GM10266 (cell line): ENCODE measurements at regions not wholly inside any gene's neighbourhood (a gene's known extent, or its start where the extent isn't known, plus 50 kb on each side); places are given as distances from the start of the nearest gene placed in this dataset.

Experiments used
- DNase-seq: peaks from one replicate; pipeline ENCODE4 v3.0.0; 2012; ENCODE audit errors: extremely low spot score
- CTCF ChIP-seq: IDR thresholded peaks from 2 replicates; pipeline ENCODE4 v1.5.1; 2012; ENCODE audit warnings: mild to moderate bottlenecking, low read depth; ENCODE audit not compliant: control insufficient read depth, insufficient read depth; ENCODE audit errors: missing control alignments

GRCh38 chr5:89395111-89395510 is 512.1 kb upstream of the MEF2C start:
- no peak for DNase-seq

DNA sequence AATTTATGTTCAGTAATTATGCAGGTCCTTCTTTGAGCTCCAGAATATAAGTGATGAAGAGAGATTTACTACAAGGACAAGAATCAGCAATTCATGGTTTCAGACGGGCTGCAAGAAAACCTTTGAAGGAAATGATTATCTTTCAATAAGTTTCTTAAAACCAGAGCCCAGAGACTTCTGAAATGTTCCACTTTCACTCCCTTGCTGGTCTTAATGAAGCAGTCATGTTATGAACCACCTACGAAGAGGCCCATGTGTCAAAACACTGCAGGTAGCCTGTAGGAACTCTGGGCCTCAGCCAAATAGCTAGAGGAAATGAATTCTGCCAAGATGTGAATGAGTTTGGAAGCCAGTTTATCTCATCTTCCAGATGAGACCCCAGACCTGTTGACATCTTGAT is 505.9 kb upstream of the MEF2C start:
- no peak for TF ChIP-seq CTCF
- DNase-seq, result no peak

More at GRCh38 chr5:89395111-89395510, 512.1 kb upstream of the MEF2C start:
- no peak for TF ChIP-seq CTCF

DNA sequence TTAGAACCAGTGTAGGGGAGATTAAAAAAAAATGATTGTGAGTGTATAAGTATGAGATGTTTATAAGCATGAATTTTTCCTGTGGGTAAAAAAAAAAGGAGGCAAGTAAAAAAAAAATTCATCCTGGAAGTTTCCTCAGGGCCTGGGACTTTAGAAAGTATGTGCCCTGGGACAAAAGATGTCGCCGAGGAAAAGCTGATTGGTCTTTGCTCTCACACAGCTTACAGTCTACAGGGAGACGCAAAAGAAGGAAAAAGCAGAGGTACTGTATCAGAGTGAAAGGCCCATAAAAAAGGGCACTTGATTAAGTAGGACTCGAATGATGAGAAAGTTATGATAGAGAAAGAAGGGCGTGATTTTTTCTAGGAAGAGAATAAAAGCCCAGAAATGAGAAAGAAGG is 501.4 kb upstream of the MEF2C start:
- TF ChIP-seq CTCF, result no peak
- DNase-seq, result no peak

DNA sequence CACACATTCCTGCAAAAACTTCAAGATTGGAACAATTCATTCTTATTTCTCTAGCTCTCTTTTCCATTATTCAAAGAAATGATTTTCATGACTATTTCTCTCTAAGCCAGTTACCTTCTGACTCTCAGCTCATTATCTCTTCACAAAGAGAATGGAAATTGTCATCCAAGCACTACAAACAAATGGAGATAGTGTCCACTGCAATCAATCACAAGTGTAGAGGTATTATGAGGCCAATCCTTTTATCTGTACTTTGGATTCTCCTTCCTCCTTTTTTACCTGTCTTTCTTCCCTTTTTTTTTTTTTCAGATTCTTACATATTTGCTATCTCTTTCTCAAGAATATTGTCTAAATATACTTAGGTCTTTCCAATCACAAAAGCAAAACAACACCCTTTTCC is 497.7 kb upstream of the MEF2C start:
- no peak for TF ChIP-seq CTCF
- no peak for DNase-seq

DNA sequence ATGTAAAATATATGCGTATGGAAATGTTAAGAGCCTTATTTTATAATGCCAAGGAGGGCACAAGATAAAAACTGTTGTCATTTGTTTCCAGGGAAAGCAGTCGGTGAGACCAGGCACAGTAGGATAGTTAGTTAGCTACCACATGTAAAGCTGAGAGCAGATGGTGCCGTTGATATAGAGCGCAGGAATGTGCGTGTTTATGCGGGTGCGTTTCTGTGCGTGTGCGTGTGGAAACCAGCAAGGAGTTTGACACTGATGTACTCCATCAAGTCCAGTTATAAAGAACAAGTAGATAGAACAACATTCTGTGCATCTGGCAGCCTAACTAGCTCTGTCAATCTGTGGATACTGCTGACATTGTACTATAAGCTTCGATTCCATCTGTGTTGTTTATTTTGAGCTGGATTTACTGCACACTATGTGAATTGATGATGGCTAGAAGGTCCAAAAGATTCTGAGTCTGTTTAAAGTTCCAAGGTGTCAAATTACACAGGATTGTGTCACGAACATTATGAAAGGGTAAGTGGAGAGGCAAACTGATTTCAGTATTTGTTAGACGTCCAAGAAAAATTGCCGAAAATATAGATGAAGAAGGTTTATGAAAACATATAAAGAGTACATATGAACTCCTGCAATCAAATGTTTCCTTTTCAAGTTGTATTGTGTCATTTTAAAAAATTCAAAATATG is 494.9 kb upstream of the MEF2C start:
- no peak for TF ChIP-seq CTCF
- DNase-seq, result no peak

DNA sequence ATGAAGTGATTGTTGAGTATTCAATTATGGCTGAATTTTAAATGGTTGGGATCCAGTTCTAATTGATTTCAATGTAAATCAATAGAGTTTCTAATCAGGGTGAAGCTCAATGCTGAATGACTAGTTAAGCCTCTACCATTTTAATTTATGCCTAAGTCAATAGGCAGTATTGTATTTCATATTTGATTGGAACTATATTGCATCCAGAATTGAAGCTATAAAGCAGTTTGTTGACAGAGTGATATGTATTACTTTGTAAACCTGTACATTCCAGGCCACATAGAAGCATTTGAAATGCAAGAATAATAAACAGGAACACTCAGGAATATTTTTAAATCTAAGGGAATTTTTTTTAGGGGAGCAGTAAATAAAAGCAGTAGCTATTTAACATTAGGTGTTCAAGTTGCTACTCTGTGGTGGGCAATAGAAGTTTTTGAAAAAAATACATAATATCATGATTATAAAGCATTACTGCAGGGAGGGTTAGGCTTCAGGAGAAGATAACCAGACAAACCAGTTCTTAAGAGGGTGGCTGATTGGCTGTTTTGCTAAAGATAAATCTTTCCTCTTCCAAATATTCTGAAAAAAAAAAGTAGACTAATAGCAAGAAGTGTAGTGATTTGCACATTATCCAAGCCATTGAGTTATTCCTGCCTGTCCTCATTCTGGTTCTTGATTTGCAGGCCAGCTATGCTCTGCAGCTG is 492.0 kb upstream of the MEF2C start:
- no peak for DNase-seq
- TF ChIP-seq CTCF, result no peak

DNA sequence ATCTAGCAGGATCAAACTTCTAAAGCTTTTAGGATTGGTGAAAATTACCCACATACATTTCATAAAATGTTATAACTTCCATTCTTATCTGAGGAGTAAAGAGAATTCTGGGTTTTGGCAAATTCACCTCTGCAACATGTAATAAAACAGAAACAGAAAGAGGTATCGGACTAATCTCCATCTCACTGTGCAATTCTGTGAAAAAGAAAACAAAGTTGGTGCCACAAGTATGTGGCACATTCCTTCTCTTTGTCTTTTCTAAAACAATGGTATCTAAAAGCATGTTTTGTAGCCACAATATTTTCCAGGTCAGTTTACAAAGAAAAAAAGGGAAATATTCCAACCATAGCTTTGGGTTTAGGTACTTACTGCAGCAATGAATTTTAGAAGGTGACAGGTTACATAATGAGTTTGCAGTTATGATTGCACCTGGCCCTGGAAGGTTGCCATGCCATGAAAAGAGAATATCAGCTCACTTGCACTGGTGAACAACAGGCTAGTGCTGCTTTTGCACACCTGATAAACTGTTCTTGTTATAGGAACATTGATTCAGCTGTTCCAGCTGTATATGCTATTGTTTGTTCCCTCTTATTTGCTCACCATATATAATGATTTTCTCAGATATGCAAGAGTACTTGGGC is 491.3 kb upstream of the MEF2C start:
- DNase-seq, result no peak
- TF ChIP-seq CTCF, result no peak
